ENCODE measurements at regions not wholly inside any gene's neighbourhood (a gene's known extent, or its start where the extent isn't known, plus 50 kb on each side); places are given as distances from the start of the nearest gene placed in this dataset.

DNA sequence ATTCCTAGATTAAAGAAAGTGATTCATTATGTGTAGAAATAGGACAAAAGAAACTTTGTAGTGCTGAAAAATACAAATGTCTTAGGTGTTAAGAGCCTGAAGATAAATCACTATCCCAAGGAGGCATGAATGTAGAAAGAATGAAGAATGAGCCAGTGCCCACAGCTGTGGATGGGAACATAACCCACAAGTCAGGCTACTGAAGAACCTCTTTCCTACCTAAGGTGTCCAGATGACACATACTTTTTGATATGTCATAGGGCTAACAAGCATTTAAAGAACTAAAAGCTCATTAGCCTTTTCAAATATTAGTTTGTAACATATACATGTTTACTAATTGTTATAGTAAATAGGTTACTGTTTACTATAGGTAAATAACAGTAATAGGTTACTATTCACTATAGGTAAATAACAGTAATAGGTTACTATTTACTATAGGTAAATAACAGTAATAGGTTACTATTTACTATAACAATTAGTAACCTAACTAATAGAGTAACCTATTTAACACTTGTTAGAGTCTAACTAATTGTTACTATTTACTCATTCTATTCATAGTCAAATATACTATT lies 275.0 kb upstream of the KYNU start:
- Histone ChIP-seq H3K4me3 (replicated peaks in 1 of 3; ENCODE audit: insufficient read depth in 1 of 3, low read depth in 1 of 3, low read length in 3 of 3) (no peak overlapping the region), H3K27me3 (ENCODE audit: control insufficient read depth in 2 of 2, insufficient read depth in 2 of 2, low read length in 2 of 2) (no peaks in the 10 kb centered on the region), H3K4me2 (ENCODE audit: insufficient read depth, low read length) (no peak overlapping the region), H3K79me2 (ENCODE audit: control insufficient read depth, insufficient read depth, low read length) (no peaks in the 10 kb centered on the region), H2AFZ (ENCODE audit: low read depth, low read length) (no peak overlapping the region), H4K20me1 (replicated peaks; ENCODE audit: control insufficient read depth, extremely low read depth, insufficient read depth, low read length) (no peaks in the 10 kb centered on the region), H3K4me1 (ENCODE audit: control insufficient read depth, extremely low read depth, insufficient read depth, low read length) (no peaks in the 10 kb centered on the region), H3K9me3 (replicated peaks; ENCODE audit: control insufficient read depth, insufficient read depth, low read length) (no peaks in the 10 kb centered on the region), H3K27ac (ENCODE audit: insufficient read depth, low read depth, low read length) (no peak overlapping the region), H3K9ac (replicated peaks; ENCODE audit: extremely low read depth, insufficient read depth, low read length) (no peak overlapping the region), H3K36me3 (ENCODE audit: control insufficient read depth in 2 of 2, extremely low read depth in 1 of 2, insufficient read depth in 2 of 2, low read length in 2 of 2) (no peaks in the 10 kb centered on the region), H3K9me1 (replicated peaks; ENCODE audit: control insufficient read depth, extremely low read depth, insufficient read depth, low read length) (no peaks in the 10 kb centered on the region)
- TF ChIP-seq POLR2A (IDR thresholded peaks at IDR 0.05; ENCODE audit: low read depth, low read length) = no peak
- TF ChIP-seq, protein P1, sequence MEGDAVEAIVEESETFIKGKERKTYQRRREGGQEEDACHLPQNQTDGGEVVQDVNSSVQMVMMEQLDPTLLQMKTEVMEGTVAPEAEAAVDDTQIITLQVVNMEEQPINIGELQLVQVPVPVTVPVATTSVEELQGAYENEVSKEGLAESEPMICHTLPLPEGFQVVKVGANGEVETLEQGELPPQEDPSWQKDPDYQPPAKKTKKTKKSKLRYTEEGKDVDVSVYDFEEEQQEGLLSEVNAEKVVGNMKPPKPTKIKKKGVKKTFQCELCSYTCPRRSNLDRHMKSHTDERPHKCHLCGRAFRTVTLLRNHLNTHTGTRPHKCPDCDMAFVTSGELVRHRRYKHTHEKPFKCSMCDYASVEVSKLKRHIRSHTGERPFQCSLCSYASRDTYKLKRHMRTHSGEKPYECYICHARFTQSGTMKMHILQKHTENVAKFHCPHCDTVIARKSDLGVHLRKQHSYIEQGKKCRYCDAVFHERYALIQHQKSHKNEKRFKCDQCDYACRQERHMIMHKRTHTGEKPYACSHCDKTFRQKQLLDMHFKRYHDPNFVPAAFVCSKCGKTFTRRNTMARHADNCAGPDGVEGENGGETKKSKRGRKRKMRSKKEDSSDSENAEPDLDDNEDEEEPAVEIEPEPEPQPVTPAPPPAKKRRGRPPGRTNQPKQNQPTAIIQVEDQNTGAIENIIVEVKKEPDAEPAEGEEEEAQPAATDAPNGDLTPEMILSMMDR (IDR thresholded peaks at IDR 0.05; ENCODE audit: extremely low read depth in 1 of 2, insufficient read depth in 1 of 2, low read depth in 1 of 2, low read length in 2 of 2) = no peak
- TF ChIP-seq EZH2 (IDR thresholded peaks at IDR 0.05; ENCODE audit: borderline replicate concordance, low read depth, low read length, severe bottlenecking) = no peak
- no peak for TF ChIP-seq MYC (IDR thresholded peaks at IDR 0.05; ENCODE audit: low read depth, low read length)
- TF ChIP-seq JUN (IDR thresholded peaks at IDR 0.05; ENCODE audit: borderline replicate concordance, insufficient read depth, insufficient read length, low read depth) = no peak
- TF ChIP-seq POLR2AphosphoS5 (IDR thresholded peaks at IDR 0.05; ENCODE audit: insufficient read depth, low read depth, low read length) = no peak
- no peak for TF ChIP-seq GATA2 (IDR thresholded peaks at IDR 0.05; ENCODE audit: insufficient read depth, insufficient read length, low read depth, low read length)
- TF ChIP-seq, protein P2, sequence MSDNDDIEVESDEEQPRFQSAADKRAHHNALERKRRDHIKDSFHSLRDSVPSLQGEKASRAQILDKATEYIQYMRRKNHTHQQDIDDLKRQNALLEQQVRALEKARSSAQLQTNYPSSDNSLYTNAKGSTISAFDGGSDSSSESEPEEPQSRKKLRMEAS (IDR thresholded peaks at IDR 0.05; ENCODE audit: insufficient read depth, insufficient read length) = no peak
- TF ChIP-seq FOS (IDR thresholded peaks at IDR 0.05; ENCODE audit: borderline replicate concordance, insufficient read depth, low read length) = no peak
- dilution Hi-C loops (cut with MboI; ENCODE audit: extremely low pct_ligation_motif_present, low sequenced_read_pairs) = no loop called here
- ChIA-PET POLR2A (no interaction called here), CTCF (no interaction called here)
- DNase-seq (ENCODE audit: low read depth, low spot score) (no peak), FAIRE-seq (no peak)
- no TSS peak for BruUV-seq (replicated peaks)
- intact Hi-C loops (cut with micrococcal nuclease) = loop anchor here (5.0 kb wide), 1 partner anchor 435 kb away; no protein-coding TSS in a partner anchor

All from endothelial cell of umbilical vein (primary cell).